HepG2 (cell line): ENCODE measurements at regions not wholly inside any gene's neighbourhood (a gene's known extent, or its start where the extent isn't known, plus 50 kb on each side); places are given as distances from the start of the nearest gene placed in this dataset.

Source experiments
- ATAC-seq: fragments of 200-7000 bp; cut with Tn5 transposase; 3 replicates; pipeline ENCODE4 v1.9.1; 2020; ENCODE audit warnings: mild to moderate bottlenecking, moderate library complexity
- BruUV-seq: library from RNA; stranded (reverse); fragments of 400-500 nt; replicated peaks from 2 replicates; lab custom pipeline; 2021; lab: Mats Ljungman, UMichigan
- CTCF ChIA-PET: fragments of 300-600 bp; formaldehyde crosslinking; extraction: SDS; loops from one replicate; lab custom pipeline; 2021; ENCODE audit warnings: low total read pairs, inconsistent platforms, low intra/inter-chr PET ratio; lab: Yijun Ruan, JAX
- POLR2A ChIA-PET: fragments of 350-600 bp; sonication (Branson Sonifier 250); formaldehyde crosslinking; loops from one replicate; lab custom pipeline; 2020; ENCODE audit warnings: antibody characterized with exemption, inconsistent platforms; lab: Yijun Ruan, JAX
- DNase-seq: peaks from one replicate; pipeline ENCODE4 v3.0.0-alpha.2; 2015; ENCODE audit warnings: low spot score
- FAIRE-seq: peaks from 3 replicates; lab custom pipeline; 2011; peaks lifted over from hg19 to GRCh38; lab: Jason Lieb, UNC
- H2AFZ ChIP-seq: one replicate; pipeline ENCODE4 v1.6.1; 2011; ENCODE audit warnings: low read length, inconsistent platforms
- H3K27ac ChIP-seq: fragments of 300-600 bp; 3 replicates; pipeline ENCODE4 v1.8.0; 2011; ENCODE audit warnings: mixed run types, mild to moderate bottlenecking, mixed read lengths, low read length, inconsistent platforms; ENCODE audit not compliant: insufficient read depth; ENCODE audit errors: extremely low read length
- H3K27me3 ChIP-seq, 2 experiments: fragments of 200-600 bp in 1 of 2; 2 replicates in 1 of 2; 3 replicates in 1 of 2; pipeline versions ENCODE4 v1.6.0 to v1.8.0; 2011; ENCODE audit warnings: low read length in 2 of 2, mild to moderate bottlenecking in 2 of 2, moderate library complexity in 2 of 2, inconsistent platforms in 1 of 2; ENCODE audit not compliant: insufficient read depth in 2 of 2, control insufficient read depth in 1 of 2
- H3K36me3 ChIP-seq, 2 experiments: fragments of 200-600 bp in 1 of 2; replicated peaks in 1 of 2; 2 replicates in 1 of 2; 3 replicates in 1 of 2; pipeline versions ENCODE4 v1.5.1 to v1.8.0; 2011; ENCODE audit warnings: low read length in 2 of 2, inconsistent platforms in 1 of 2; ENCODE audit not compliant: insufficient read depth in 2 of 2, control insufficient read depth in 1 of 2
- H3K4me1 ChIP-seq: 2 replicates; pipeline ENCODE4 v1.5.1; 2012; ENCODE audit warnings: low read length, inconsistent platforms; ENCODE audit not compliant: insufficient read depth
- H3K4me2 ChIP-seq: 2 replicates; pipeline ENCODE4 v1.6.0; 2011; ENCODE audit warnings: low read depth, low read length, inconsistent platforms
- H3K4me3 ChIP-seq, 3 experiments: fragments of 200-600 bp in 1 of 3; sonication (generic), shearing (Covaris generic) in 1 of 3; replicated peaks in 1 of 3; 2 replicates each; pipeline ENCODE4 v1.5.1; 2011 to 2016; ENCODE audit warnings: low read length in 3 of 3, inconsistent platforms in 2 of 3, low read depth in 2 of 3, mild to moderate bottlenecking in 2 of 3, control low read depth in 1 of 3, mixed read lengths in 1 of 3; ENCODE audit not compliant: insufficient read depth in 1 of 3
- H3K79me2 ChIP-seq: one replicate; pipeline ENCODE4 v1.6.1; 2011; ENCODE audit warnings: low read length, inconsistent platforms; ENCODE audit not compliant: insufficient read depth
- H3K9ac ChIP-seq: 2 replicates; pipeline ENCODE4 v1.6.0; 2011; ENCODE audit warnings: mild to moderate bottlenecking, low read depth, low read length, inconsistent platforms; ENCODE audit not compliant: insufficient read depth
- H3K9me3 ChIP-seq: 2 replicates; pipeline ENCODE4 v1.5.1; 2012; ENCODE audit warnings: mild to moderate bottlenecking, low read length
- H4K20me1 ChIP-seq: 2 replicates; pipeline ENCODE4 v1.6.0; 2011; ENCODE audit warnings: inconsistent platforms, mild to moderate bottlenecking, low read length, moderate library complexity; ENCODE audit not compliant: insufficient read depth
- ATF1 ChIP-seq: IDR thresholded peaks from 2 replicates; pipeline ENCODE4 v1.6.1; 2016; ENCODE audit warnings: mild to moderate bottlenecking, control low read depth
- ATM ChIP-seq: fragments of 450-650 bp; IDR thresholded peaks from 2 replicates; pipeline ENCODE4 v1.7.1; 2017; ENCODE audit warnings: mild to moderate bottlenecking, borderline replicate concordance
- BRCA1 ChIP-seq: sonication (generic); formaldehyde crosslinking; IDR thresholded peaks from 2 replicates; pipeline ENCODE4 v1.4.0; 2020; ENCODE audit warnings: missing genetic modification reagents
- GPN1 ChIP-seq: sonication (generic); formaldehyde crosslinking; IDR thresholded peaks from 2 replicates; pipeline ENCODE4 v1.5.1; 2020; ENCODE audit warnings: missing genetic modification reagents, borderline replicate concordance
- JDP2 ChIP-seq: sonication (generic); formaldehyde crosslinking; IDR thresholded peaks from 2 replicates; pipeline ENCODE4 v1.8.1; 2022; ENCODE audit warnings: missing genetic modification reagents, borderline replicate concordance
- MTERF4 ChIP-seq: sonication (generic); formaldehyde crosslinking; IDR thresholded peaks from 2 replicates; pipeline ENCODE4 v1.8.0; 2023; ENCODE audit warnings: mild to moderate bottlenecking, missing genetic modification reagents
- NFE2L1 ChIP-seq: sonication (generic); formaldehyde crosslinking; IDR thresholded peaks from 2 replicates; pipeline ENCODE4 v1.4.0; 2020; ENCODE audit warnings: missing genetic modification reagents, mild to moderate bottlenecking, borderline replicate concordance
- NFRKB ChIP-seq: fragments of 450-650 bp; IDR thresholded peaks from 2 replicates; pipeline ENCODE4 v1.6.1; 2017
- NFYC ChIP-seq: IDR thresholded peaks from 2 replicates; pipeline ENCODE4 v1.6.1; 2016; ENCODE audit warnings: missing genetic modification reagents, missing compliant biosample characterization
- SRSF9 ChIP-seq: fragments of 200-400 bp; formaldehyde crosslinking; IDR thresholded peaks from 2 replicates; pipeline ENCODE4 v1.6.1; 2018; ENCODE audit warnings: borderline replicate concordance, mild to moderate bottlenecking, low read depth, low read length; ENCODE audit not compliant: insufficient read depth, poor library complexity, severe bottlenecking
- TBX3 ChIP-seq: fragments of 450-650 bp; IDR thresholded peaks from 2 replicates; pipeline ENCODE4 v1.6.1; 2017; ENCODE audit warnings: antibody characterized with exemption, mild to moderate bottlenecking, inconsistent platforms, borderline replicate concordance
- ZNF101 ChIP-seq: sonication (generic); formaldehyde crosslinking; IDR thresholded peaks from 2 replicates; pipeline ENCODE4 v1.4.0; 2020; ENCODE audit warnings: mild to moderate bottlenecking, low read depth, missing genetic modification reagents, borderline replicate concordance
- ZNF142 ChIP-seq: sonication (generic); formaldehyde crosslinking; IDR thresholded peaks from 2 replicates; pipeline ENCODE4 v1.4.0; 2020; ENCODE audit warnings: missing genetic modification reagents
- ZNF296 ChIP-seq: sonication (generic); formaldehyde crosslinking; conservative IDR thresholded peaks from 2 replicates; pipeline ENCODE4 v1.5.0; 2020; ENCODE audit warnings: mild to moderate bottlenecking, missing genetic modification reagents
- ZNF460 ChIP-seq: sonication (generic); formaldehyde crosslinking; IDR thresholded peaks from 2 replicates; pipeline ENCODE4 v1.5.1; 2020; ENCODE audit warnings: missing genetic modification reagents, mild to moderate bottlenecking, borderline replicate concordance
- ZSCAN29 ChIP-seq: sonication (generic); formaldehyde crosslinking; conservative IDR thresholded peaks from 2 replicates; pipeline ENCODE4 v1.4.0; 2020; ENCODE audit warnings: mild to moderate bottlenecking, missing genetic modification reagents
- WGBS: methylation state at CpG from one replicate; pipeline ENCODE4 v1.1.6; 2017; ENCODE audit warnings: low lambda C conversion rate; 5-methylcytosine and 5-hydroxymethylcytosine counted together
- in situ Hi-C: cut with HindIII; loops from 2 replicates; pipeline ENCODE4 v1.10.0; 2017; ENCODE audit warnings: low pct_unique_long_range_greater_than_20kb; ENCODE audit not compliant: extremely low pct_ligation_motif_present
- intact Hi-C: fragments of 100-400 bp; cut with micrococcal nuclease; formaldehyde crosslinking; loops from one replicate; pipeline ENCODE4 v1.10.0; 2022; ENCODE audit not compliant: unreplicated experiment
- TF ChIP-seq, protein P1 (sequence below): IDR thresholded peaks from 2 replicates; pipeline ENCODE4 v1.6.1; 2016; ENCODE audit warnings: low read depth, control low read depth

DNA sequence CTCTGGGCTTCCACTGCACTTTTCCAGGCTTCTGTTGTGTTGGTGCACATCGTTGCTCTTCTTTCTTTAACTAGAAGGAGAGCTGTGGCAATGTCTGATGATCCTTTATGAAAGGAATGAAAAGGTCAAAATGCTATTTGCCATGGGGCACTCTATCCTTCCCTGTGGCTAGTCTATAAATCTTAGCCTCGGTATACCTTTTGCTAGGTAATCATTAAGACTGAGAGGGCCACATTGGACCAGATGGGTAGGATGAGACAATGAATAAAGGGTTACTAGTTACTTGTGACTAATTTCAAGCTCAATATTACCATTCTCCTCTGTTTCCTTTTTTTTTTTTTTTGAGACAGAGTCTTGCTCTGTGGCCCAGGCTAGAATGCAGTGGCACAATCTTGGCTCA, 89.4 kb upstream of the C1orf87 start (continued):
- TF ChIP-seq, protein P1, sequence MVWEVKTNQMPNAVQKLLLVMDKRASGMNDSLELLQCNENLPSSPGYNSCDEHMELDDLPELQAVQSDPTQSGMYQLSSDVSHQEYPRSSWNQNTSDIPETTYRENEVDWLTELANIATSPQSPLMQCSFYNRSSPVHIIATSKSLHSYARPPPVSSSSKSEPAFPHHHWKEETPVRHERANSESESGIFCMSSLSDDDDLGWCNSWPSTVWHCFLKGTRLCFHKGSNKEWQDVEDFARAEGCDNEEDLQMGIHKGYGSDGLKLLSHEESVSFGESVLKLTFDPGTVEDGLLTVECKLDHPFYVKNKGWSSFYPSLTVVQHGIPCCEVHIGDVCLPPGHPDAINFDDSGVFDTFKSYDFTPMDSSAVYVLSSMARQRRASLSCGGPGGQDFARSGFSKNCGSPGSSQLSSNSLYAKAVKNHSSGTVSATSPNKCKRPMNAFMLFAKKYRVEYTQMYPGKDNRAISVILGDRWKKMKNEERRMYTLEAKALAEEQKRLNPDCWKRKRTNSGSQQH (CRISPR knock-in tag): no peak
- no peak for TF ChIP-seq ZNF101 (CRISPR knock-in tag)

DNA sequence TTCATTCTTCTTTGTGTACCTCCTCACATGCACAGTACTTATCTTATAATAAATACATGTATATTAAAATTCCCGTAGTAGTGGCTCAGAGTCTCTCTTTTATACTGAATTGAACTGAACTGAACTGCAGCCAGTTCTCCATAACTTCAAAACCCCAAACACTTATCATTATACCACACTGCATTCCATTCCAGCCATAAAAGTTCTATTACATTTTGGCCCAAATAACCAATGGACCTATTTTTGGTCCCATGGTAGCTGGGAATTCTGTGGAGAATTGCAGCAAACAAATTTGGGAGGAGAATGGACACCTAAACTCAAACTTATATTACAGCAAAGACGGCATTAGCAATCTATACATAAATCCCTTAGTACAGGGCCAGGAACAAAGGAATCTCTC, 86.6 kb upstream of the C1orf87 start:
- no peak overlapping the region for H3K9ac ChIP-seq
- POLR2A ChIA-PET: no interaction called here
- CTCF ChIA-PET: no interaction called here
- intact Hi-C loops: no loop called here
- no peaks in the 10 kb centered on the region for H4K20me1 ChIP-seq
- DNase-seq (no peak), FAIRE-seq (no peak), ATAC-seq (no peak)
- WGBS: 8% methylated on average over 2 of the region's 2 CpGs
- H3K27me3 ChIP-seq: peaks cover 0 to 4% of the 10 kb centered on the region in 2 experiments; a peak in 2 of 5 replicates
- H2AFZ ChIP-seq: no peak overlapping the region
- H3K4me2 ChIP-seq: no peak overlapping the region
- H3K4me1 ChIP-seq: no peaks in the 10 kb centered on the region
- in situ Hi-C loops: no loop called here
- no peaks in the 10 kb centered on the region for H3K79me2 ChIP-seq
- H3K4me3 ChIP-seq: no peak overlapping the region
- no peaks in the 10 kb centered on the region for H3K36me3 ChIP-seq
- no peaks in the 10 kb centered on the region for H3K9me3 ChIP-seq
- TF ChIP-seq SRSF9: no peak
- no peak for TF ChIP-seq MTERF4
- no peak for TF ChIP-seq ATF1
- no peak for TF ChIP-seq ZNF142 (CRISPR knock-in tag)
- no peak for TF ChIP-seq ZSCAN29 (CRISPR knock-in tag)
- TF ChIP-seq TBX3: no peak
- no peak for TF ChIP-seq ZNF296 (CRISPR knock-in tag)
- TF ChIP-seq NFE2L1 (CRISPR knock-in tag): no peak
- TF ChIP-seq ZNF460 (CRISPR knock-in tag): no peak
- no peak for TF ChIP-seq GPN1 (CRISPR knock-in tag)
- no peak for TF ChIP-seq BRCA1 (CRISPR knock-in tag)
- no peak for TF ChIP-seq NFYC
- TF ChIP-seq NFRKB: no peak
- TF ChIP-seq ATM: no peak
- no peak for TF ChIP-seq JDP2
- TF ChIP-seq, all 625 proteins: peak for 0
- no peak overlapping the region for H3K27ac ChIP-seq
- no TSS peak for BruUV-seq
